SU-DHL-6 (cell line): ENCODE measurements at regions not wholly inside any gene's neighbourhood (a gene's known extent, or its start where the extent isn't known, plus 50 kb on each side); places are given as distances from the start of the nearest gene placed in this dataset.

Experiments
- H2AFZ ChIP-seq: fragments of 200-600 bp; sonication (generic); 2 replicates; pipeline ENCODE4 v1.6.1; 2014; ENCODE audit warnings: low read depth, mild to moderate bottlenecking, moderate library complexity, mixed read lengths, antibody characterized with exemption, low read length; ENCODE audit not compliant: severe bottlenecking
- H3F3A ChIP-seq: fragments of 200-600 bp; shearing (Covaris generic); 2 replicates; pipeline ENCODE4 v1.6.0; 2016; ENCODE audit warnings: antibody characterized with exemption, mild to moderate bottlenecking; ENCODE audit not compliant: insufficient read depth
- H3K27ac ChIP-seq: fragments of 200-600 bp; sonication (generic); 2 replicates; pipeline ENCODE4 v1.5.1; 2016; ENCODE audit warnings: low read depth, mild to moderate bottlenecking, low read length, moderate library complexity, mixed read lengths
- H3K27me3 ChIP-seq: fragments of 200-600 bp; sonication (generic), shearing (Covaris generic); 2 replicates; pipeline ENCODE4 v1.6.0; 2014; ENCODE audit warnings: mild to moderate bottlenecking, low read length
- H3K36me3 ChIP-seq: fragments of 200-600 bp; sonication (generic); 2 replicates; pipeline ENCODE4 v1.6.1; 2014; ENCODE audit warnings: mild to moderate bottlenecking, low read length, mixed read lengths
- H3K4me2 ChIP-seq: fragments of 300-600, 200-600 bp; shearing (Covaris generic), sonication (generic); 2 replicates; pipeline ENCODE4 v1.6.0; 2014; ENCODE audit warnings: low read length, low read depth, mild to moderate bottlenecking; ENCODE audit not compliant: poor library complexity, severe bottlenecking
- H3K4me3 ChIP-seq: fragments of 200-600 bp; sonication (generic); 2 replicates; pipeline ENCODE4 v1.5.1; 2014; ENCODE audit warnings: antibody characterized with exemption, low read length, mild to moderate bottlenecking, mixed read lengths; ENCODE audit not compliant: insufficient read depth, poor library complexity, severe bottlenecking
- H3K79me2 ChIP-seq: fragments of 200-600 bp; sonication (generic); 2 replicates; pipeline ENCODE4 v1.6.1; 2014; ENCODE audit warnings: mild to moderate bottlenecking, low read length, moderate library complexity; ENCODE audit not compliant: insufficient read depth
- H3K9ac ChIP-seq: fragments of 200-600 bp; sonication (generic); 2 replicates; pipeline ENCODE4 v1.7.0; 2014; ENCODE audit warnings: mild to moderate bottlenecking, low read length
- H3K9me2 ChIP-seq: fragments of 200-600 bp; sonication (generic); replicated peaks from 2 replicates; pipeline ENCODE4 v1.6.1; 2014; ENCODE audit warnings: low read length; ENCODE audit not compliant: insufficient read depth
- H3K9me3 ChIP-seq: fragments of 200-600 bp; sonication (generic); 2 replicates; pipeline ENCODE4 v1.6.1; 2014; ENCODE audit warnings: low read length, mixed read lengths; ENCODE audit not compliant: insufficient read depth
- H4K20me1 ChIP-seq: fragments of 200-600 bp; sonication (generic); 2 replicates; pipeline ENCODE4 v1.6.1; 2014; ENCODE audit warnings: low read depth, mild to moderate bottlenecking, antibody characterized with exemption, low read length, moderate library complexity, mixed read lengths
- EZH2phosphoT487 ChIP-seq: fragments of 200-600 bp; sonication (generic), shearing (Covaris generic); conservative IDR thresholded peaks from 2 replicates; pipeline ENCODE4 v1.6.1; 2018; ENCODE audit warnings: mild to moderate bottlenecking, antibody characterized with exemption, low read length, moderate library complexity, mixed read lengths
- TF ChIP-seq, protein P1 (sequence below): fragments of 200-600 bp; sonication (generic); IDR thresholded peaks from one replicate; pipeline ENCODE4 v1.5.1; 2017; ENCODE audit warnings: antibody characterized with exemption, mild to moderate bottlenecking, low read length, moderate library complexity; ENCODE audit not compliant: insufficient read depth, poor library complexity, severe bottlenecking

DNA sequence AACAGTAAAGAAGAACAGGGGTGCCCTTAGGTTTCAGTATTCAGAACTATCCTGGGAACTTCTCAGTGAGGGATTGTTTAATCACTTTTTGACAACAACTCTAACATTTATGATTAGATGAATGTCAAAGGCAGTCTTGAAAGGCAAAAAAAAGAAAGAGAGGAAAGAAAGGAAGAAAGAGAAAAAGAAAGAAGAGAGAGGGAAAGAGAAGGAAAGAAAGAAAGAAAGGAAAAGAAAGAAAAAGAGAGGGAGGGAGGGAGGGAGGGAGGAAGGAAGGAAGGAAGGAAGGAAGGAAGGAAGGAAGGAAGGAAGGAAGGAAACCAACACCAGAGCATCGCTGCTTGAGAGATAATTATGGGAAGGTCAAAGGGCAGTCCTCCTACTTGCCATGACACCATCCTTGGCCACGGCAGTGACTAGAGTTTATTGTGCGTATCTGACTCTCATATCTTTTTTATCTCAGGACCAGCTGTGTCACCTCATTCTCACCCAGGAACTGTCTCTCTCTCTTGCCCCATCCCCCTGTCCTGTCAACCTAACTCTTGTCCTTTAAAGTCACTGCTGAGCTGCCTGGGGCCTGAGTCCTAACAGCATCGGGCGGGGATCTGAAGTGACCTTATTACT, 96.8 kb upstream of the ATXN1 start:
- H4K20me1 ChIP-seq: no peaks in the 10 kb centered on the region
- no peak overlapping the region for H3K4me3 ChIP-seq
- TF ChIP-seq, protein P1, sequence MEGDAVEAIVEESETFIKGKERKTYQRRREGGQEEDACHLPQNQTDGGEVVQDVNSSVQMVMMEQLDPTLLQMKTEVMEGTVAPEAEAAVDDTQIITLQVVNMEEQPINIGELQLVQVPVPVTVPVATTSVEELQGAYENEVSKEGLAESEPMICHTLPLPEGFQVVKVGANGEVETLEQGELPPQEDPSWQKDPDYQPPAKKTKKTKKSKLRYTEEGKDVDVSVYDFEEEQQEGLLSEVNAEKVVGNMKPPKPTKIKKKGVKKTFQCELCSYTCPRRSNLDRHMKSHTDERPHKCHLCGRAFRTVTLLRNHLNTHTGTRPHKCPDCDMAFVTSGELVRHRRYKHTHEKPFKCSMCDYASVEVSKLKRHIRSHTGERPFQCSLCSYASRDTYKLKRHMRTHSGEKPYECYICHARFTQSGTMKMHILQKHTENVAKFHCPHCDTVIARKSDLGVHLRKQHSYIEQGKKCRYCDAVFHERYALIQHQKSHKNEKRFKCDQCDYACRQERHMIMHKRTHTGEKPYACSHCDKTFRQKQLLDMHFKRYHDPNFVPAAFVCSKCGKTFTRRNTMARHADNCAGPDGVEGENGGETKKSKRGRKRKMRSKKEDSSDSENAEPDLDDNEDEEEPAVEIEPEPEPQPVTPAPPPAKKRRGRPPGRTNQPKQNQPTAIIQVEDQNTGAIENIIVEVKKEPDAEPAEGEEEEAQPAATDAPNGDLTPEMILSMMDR: no peak
- TF ChIP-seq EZH2phosphoT487: no peak
- H3K27ac ChIP-seq: no peak overlapping the region
- no peaks in the 10 kb centered on the region for H3K9me2 ChIP-seq
- no peaks in the 10 kb centered on the region for H3K79me2 ChIP-seq
- no peaks in the 10 kb centered on the region for H3K9me3 ChIP-seq
- no peaks in the 10 kb centered on the region for H3F3A ChIP-seq
- no peaks in the 10 kb centered on the region for H3K36me3 ChIP-seq
- no peak overlapping the region for H3K9ac ChIP-seq
- H2AFZ ChIP-seq: no peak overlapping the region
- no peaks in the 10 kb centered on the region for H3K27me3 ChIP-seq
- H3K4me2 ChIP-seq: no peak overlapping the region

DNA sequence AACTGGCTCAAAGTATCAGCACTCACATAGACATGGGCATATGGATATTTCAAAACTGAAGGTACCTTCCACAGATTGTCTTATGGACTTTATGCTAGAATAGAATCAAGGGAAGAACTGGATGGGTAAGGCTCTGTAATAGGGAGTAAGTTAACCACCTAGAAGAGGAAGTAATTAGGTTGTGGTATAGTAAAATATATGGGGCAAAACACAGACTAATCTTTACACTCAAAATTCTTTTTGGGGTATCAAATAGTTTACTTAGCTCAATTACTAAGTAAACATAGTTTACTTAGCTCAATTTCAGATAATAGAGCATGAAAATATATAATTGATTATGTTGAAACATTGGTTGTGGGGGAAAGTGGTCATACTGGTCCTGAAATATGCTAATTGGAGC, 94.2 kb upstream of the ATXN1 start:
- H4K20me1 ChIP-seq: no peaks in the 10 kb centered on the region
- H3K9me2 ChIP-seq: no peaks in the 10 kb centered on the region
- no peaks in the 10 kb centered on the region for H3K9me3 ChIP-seq
- no peak overlapping the region for H3K9ac ChIP-seq
- H3K4me2 ChIP-seq: no peak overlapping the region
- H2AFZ ChIP-seq: no peak overlapping the region
- H3K27ac ChIP-seq: no peak overlapping the region
- TF ChIP-seq, protein P1: no peak
- TF ChIP-seq EZH2phosphoT487: no peak
- no peaks in the 10 kb centered on the region for H3K36me3 ChIP-seq
- H3K27me3 ChIP-seq: no peaks in the 10 kb centered on the region
- H3F3A ChIP-seq: no peaks in the 10 kb centered on the region
- no peak overlapping the region for H3K4me3 ChIP-seq
- no peaks in the 10 kb centered on the region for H3K79me2 ChIP-seq

DNA sequence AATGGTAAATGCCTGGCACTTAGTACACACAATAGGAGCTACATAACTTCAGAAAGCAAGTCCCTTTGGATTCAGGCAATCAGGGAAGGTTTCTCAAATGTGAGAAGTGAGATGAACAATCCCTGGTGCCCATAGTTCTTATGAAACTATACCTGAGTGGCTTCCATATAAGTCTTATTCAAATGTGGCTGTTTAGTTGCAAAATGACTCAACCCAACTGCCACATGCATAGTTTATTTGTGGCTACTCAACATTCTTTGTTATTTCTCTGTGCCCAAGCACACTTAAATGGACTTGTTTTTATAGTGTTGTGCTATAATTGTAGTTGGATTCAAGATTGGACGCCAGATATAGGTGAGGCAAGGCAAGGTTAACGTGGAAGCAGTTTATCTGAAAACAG, 93.7 kb upstream of the ATXN1 start:
- H3K4me3 ChIP-seq: no peak overlapping the region
- H3K27me3 ChIP-seq: no peaks in the 10 kb centered on the region
- H3K9ac ChIP-seq: no peak overlapping the region
- H3K4me2 ChIP-seq: no peak overlapping the region
- H3K9me2 ChIP-seq: no peaks in the 10 kb centered on the region
- no peaks in the 10 kb centered on the region for H4K20me1 ChIP-seq
- H3K9me3 ChIP-seq: no peaks in the 10 kb centered on the region
- no peaks in the 10 kb centered on the region for H3K79me2 ChIP-seq
- no peak for TF ChIP-seq EZH2phosphoT487
- TF ChIP-seq, protein P1: no peak
- H3F3A ChIP-seq: no peaks in the 10 kb centered on the region
- H3K36me3 ChIP-seq: no peaks in the 10 kb centered on the region
- H3K27ac ChIP-seq: no peak overlapping the region
- H2AFZ ChIP-seq: no peak overlapping the region
